ENCODE measurements at regions not wholly inside any gene's neighbourhood (a gene's known extent, or its start where the extent isn't known, plus 50 kb on each side); places are given as distances from the start of the nearest gene placed in this dataset.

- TF ChIP-seq EZH2 (IDR thresholded peaks at IDR 0.05; ENCODE audit: borderline replicate concordance, low read length) (no peak), CTCF (IDR thresholded peaks at IDR 0.05; ENCODE audit: low read length) (no peak)
- Histone ChIP-seq H2AFZ (ENCODE audit: low read length) (no peak overlapping the region), H3K79me2 (ENCODE audit: insufficient read depth, low read length) (no peaks in the 10 kb centered on the region), H3K27me3 (ENCODE audit: insufficient read depth, low read length) (no peaks in the 10 kb centered on the region), H3K36me3 (ENCODE audit: insufficient read depth, low read length) (no peaks in the 10 kb centered on the region), H3K9ac (ENCODE audit: low read length) (no peak overlapping the region), H3K4me2 (ENCODE audit: low read length) (no peak overlapping the region), H3K4me1 (ENCODE audit: insufficient read depth, low read length, severe bottlenecking) (no peaks in the 10 kb centered on the region), H3K9me2 (ENCODE audit: low read depth, low read length) (no peaks in the 10 kb centered on the region), H4K20me1 (ENCODE audit: insufficient read depth, low read length) (no peaks in the 10 kb centered on the region), H3K4me3 (ENCODE audit: low read depth, low read length, poor library complexity, severe bottlenecking) (no peak overlapping the region), H3K9me3 (ENCODE audit: low read length) (no peaks in the 10 kb centered on the region), H3F3A (ENCODE audit: insufficient read depth, low read length) (no peaks in the 10 kb centered on the region), H3K27ac (ENCODE audit: low read depth, low read length, poor library complexity, severe bottlenecking) (no peak overlapping the region)
Observed at GRCh38 chr12:83326666-83327065, 640.0 kb downstream of the TMTC2 start.

GRCh38 chr12:83323866-83324265 lies 637.2 kb downstream of the TMTC2 start:
- H3K9ac ChIP-seq (ENCODE audit: low read length) = no peak overlapping the region
- no peak overlapping the region for H2AFZ ChIP-seq (ENCODE audit: low read length)
- H3K79me2 ChIP-seq (ENCODE audit: insufficient read depth, low read length) = no peaks in the 10 kb centered on the region
- no peak overlapping the region for H3K27ac ChIP-seq (ENCODE audit: low read depth, low read length, poor library complexity, severe bottlenecking)
- H3K27me3 ChIP-seq (ENCODE audit: insufficient read depth, low read length) = no peaks in the 10 kb centered on the region
- no peaks in the 10 kb centered on the region for H3K9me2 ChIP-seq (ENCODE audit: low read depth, low read length)
- no peaks in the 10 kb centered on the region for H3K9me3 ChIP-seq (ENCODE audit: low read length)
- H3K4me3 ChIP-seq (ENCODE audit: low read depth, low read length, poor library complexity, severe bottlenecking) = no peak overlapping the region
- no peaks in the 10 kb centered on the region for H4K20me1 ChIP-seq (ENCODE audit: insufficient read depth, low read length)
- no peaks in the 10 kb centered on the region for H3K4me1 ChIP-seq (ENCODE audit: insufficient read depth, low read length, severe bottlenecking)
- no peak overlapping the region for H3K4me2 ChIP-seq (ENCODE audit: low read length)
- H3K36me3 ChIP-seq (ENCODE audit: insufficient read depth, low read length) = no peaks in the 10 kb centered on the region
- H3F3A ChIP-seq (ENCODE audit: insufficient read depth, low read length) = no peaks in the 10 kb centered on the region
- TF ChIP-seq EZH2 (IDR thresholded peaks at IDR 0.05; ENCODE audit: borderline replicate concordance, low read length) (no peak), CTCF (IDR thresholded peaks at IDR 0.05; ENCODE audit: low read length) (no peak)

GRCh38 chr12:83322809-83323208 lies 636.1 kb downstream of the TMTC2 start:
- no peak overlapping the region for H3K27ac ChIP-seq (ENCODE audit: low read depth, low read length, poor library complexity, severe bottlenecking)
- no peak overlapping the region for H3K9ac ChIP-seq (ENCODE audit: low read length)
- H3K4me3 ChIP-seq (ENCODE audit: low read depth, low read length, poor library complexity, severe bottlenecking) = no peak overlapping the region
- no peaks in the 10 kb centered on the region for H3K36me3 ChIP-seq (ENCODE audit: insufficient read depth, low read length)
- no peaks in the 10 kb centered on the region for H3F3A ChIP-seq (ENCODE audit: insufficient read depth, low read length)
- H3K27me3 ChIP-seq (ENCODE audit: insufficient read depth, low read length) = no peaks in the 10 kb centered on the region
- H4K20me1 ChIP-seq (ENCODE audit: insufficient read depth, low read length) = no peaks in the 10 kb centered on the region
- TF ChIP-seq EZH2 (IDR thresholded peaks at IDR 0.05; ENCODE audit: borderline replicate concordance, low read length) (no peak), CTCF (IDR thresholded peaks at IDR 0.05; ENCODE audit: low read length) (no peak)
- no peaks in the 10 kb centered on the region for H3K79me2 ChIP-seq (ENCODE audit: insufficient read depth, low read length)
- no peak overlapping the region for H3K4me2 ChIP-seq (ENCODE audit: low read length)
- no peak overlapping the region for H2AFZ ChIP-seq (ENCODE audit: low read length)
- H3K4me1 ChIP-seq (ENCODE audit: insufficient read depth, low read length, severe bottlenecking) = no peaks in the 10 kb centered on the region
- no peaks in the 10 kb centered on the region for H3K9me3 ChIP-seq (ENCODE audit: low read length)
- H3K9me2 ChIP-seq (ENCODE audit: low read depth, low read length) = no peaks in the 10 kb centered on the region
